PC-3 (cell line): ENCODE measurements at regions not wholly inside any gene's neighbourhood (a gene's known extent, or its start where the extent isn't known, plus 50 kb on each side); places are given as distances from the start of the nearest gene placed in this dataset.

Experiments used
- ATAC-seq: fragments of 200-7000 bp; cut with Tn5 transposase; 2 replicates; pipeline ENCODE4 v1.9.1; 2020; ENCODE audit warnings: mild to moderate bottlenecking, moderate library complexity
- BruUV-seq: library from RNA; stranded (reverse); fragments of 400-500 nt; replicated peaks from 2 replicates; lab custom pipeline; 2021; lab: Mats Ljungman, UMichigan
- CTCF ChIA-PET: fragments of 300-600 bp; sonication (Branson Sonifier 250); formaldehyde crosslinking; loops from one replicate; lab custom pipeline; 2022; ENCODE audit warnings: antibody characterized with exemption; lab: Charles Lee
- POLR2A ChIA-PET: fragments of 300-600 bp; sonication (Branson Sonifier 250); formaldehyde crosslinking; loops from one replicate; lab custom pipeline; 2022; ENCODE audit warnings: antibody characterized with exemption; ENCODE audit not compliant: unreplicated experiment; lab: Charles Lee
- DNase-seq: peaks from one replicate; pipeline ENCODE4 v3.0.0-alpha.2; 2015
- H2AFZ ChIP-seq: fragments of 300-600 bp; sonication (generic); 2 replicates; pipeline ENCODE4 v1.6.0; 2016; ENCODE audit warnings: antibody characterized with exemption, low read length
- H3F3A ChIP-seq: fragments of 300-600 bp; sonication (generic); one replicate; pipeline ENCODE4 v1.6.0; 2017; ENCODE audit warnings: antibody characterized with exemption, low read length, control low read depth, mild to moderate bottlenecking; ENCODE audit not compliant: unreplicated experiment
- H3K27ac ChIP-seq: fragments of 300-600 bp; sonication (generic); 2 replicates; pipeline ENCODE4 v1.5.1; 2016; ENCODE audit warnings: mild to moderate bottlenecking, low read length
- H3K27me3 ChIP-seq: fragments of 300-600 bp; sonication (generic); 2 replicates; pipeline ENCODE4 v1.6.1; 2016; ENCODE audit warnings: low read length, mixed read lengths
- H3K36me3 ChIP-seq: fragments of 300-600 bp; sonication (generic); 2 replicates; pipeline ENCODE4 v1.6.1; 2016; ENCODE audit warnings: low read depth, mixed run types, low read length, mixed read lengths
- H3K4me1 ChIP-seq: fragments of 300-600 bp; sonication (generic); 2 replicates; pipeline ENCODE4 v1.5.1; 2016; ENCODE audit warnings: low read length; ENCODE audit not compliant: insufficient read depth
- H3K4me2 ChIP-seq: fragments of 300-600 bp; sonication (generic); 2 replicates; pipeline ENCODE4 v1.6.0; 2016; ENCODE audit warnings: low read length
- H3K4me3 ChIP-seq: fragments of 300-600 bp; sonication (generic); 2 replicates; pipeline ENCODE4 v1.5.1; 2016; ENCODE audit warnings: mild to moderate bottlenecking, low read length, mixed read lengths
- H3K79me2 ChIP-seq: fragments of 300-600 bp; sonication (generic); 2 replicates; pipeline ENCODE4 v1.6.1; 2017; ENCODE audit warnings: low read length, mixed read lengths
- H3K9ac ChIP-seq: fragments of 300-600 bp; sonication (generic); 2 replicates; pipeline ENCODE4 v1.6.0; 2016; ENCODE audit warnings: mild to moderate bottlenecking, low read length
- H3K9me2 ChIP-seq: fragments of 300-600 bp; sonication (generic); replicated peaks from 2 replicates; pipeline ENCODE4 v1.6.1; 2016; ENCODE audit warnings: mixed run types, low read length, mixed read lengths
- H3K9me3 ChIP-seq: fragments of 300-600 bp; sonication (generic); 2 replicates; pipeline ENCODE4 v1.6.1; 2016; ENCODE audit warnings: low read length, mixed read lengths
- H4K20me1 ChIP-seq: fragments of 300-600 bp; sonication (generic); 2 replicates; pipeline ENCODE4 v1.6.1; 2016; ENCODE audit warnings: low read length, mixed read lengths
- EZH2 ChIP-seq: fragments of 300-600 bp; sonication (generic); IDR thresholded peaks from one replicate; pipeline ENCODE4 v1.6.1; 2017; ENCODE audit warnings: antibody characterized with exemption, mild to moderate bottlenecking, low read length; ENCODE audit not compliant: unreplicated experiment
- EZH2phosphoT487 ChIP-seq: fragments of 300-600 bp; sonication (generic); IDR thresholded peaks from 2 replicates; pipeline ENCODE4 v1.6.1; 2018; ENCODE audit warnings: mild to moderate bottlenecking, antibody characterized with exemption, low read length, borderline replicate concordance
- intact Hi-C: fragments of 100-400 bp; cut with micrococcal nuclease; formaldehyde crosslinking; loops from 2 replicates; pipeline ENCODE4 v1.9.0; 2023
- TF ChIP-seq, protein P1 (sequence below): fragments of 300-600 bp; sonication (generic); conservative IDR thresholded peaks from 2 replicates; pipeline ENCODE4 v1.5.1; 2017; ENCODE audit warnings: antibody characterized with exemption, low read depth, mild to moderate bottlenecking, low read length

DNA sequence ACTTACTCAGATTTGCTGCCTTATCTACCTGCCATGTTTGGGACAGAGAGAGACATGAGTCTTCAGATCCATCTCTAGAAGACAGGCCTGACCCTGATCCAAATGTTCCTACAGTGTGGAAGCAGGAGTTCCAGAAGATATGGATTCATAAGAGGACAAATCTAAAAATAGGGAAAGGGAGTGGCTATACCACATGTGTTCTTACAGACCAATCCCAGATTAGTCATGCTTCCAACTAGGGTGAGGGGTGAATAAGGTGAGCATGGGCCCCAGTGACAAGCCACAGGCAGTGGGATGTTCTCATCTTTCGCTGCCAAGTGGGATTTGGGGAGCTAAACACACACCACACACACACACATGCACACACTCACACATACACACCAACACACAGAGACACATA is 670.7 kb upstream of the CITED2 start:
- no peaks in the 10 kb centered on the region for H3K36me3 ChIP-seq
- H3F3A ChIP-seq = no peaks in the 10 kb centered on the region
- no peaks in the 10 kb centered on the region for H3K79me2 ChIP-seq
- H3K27me3 ChIP-seq = no peaks in the 10 kb centered on the region
- no peak overlapping the region for H3K4me3 ChIP-seq
- H3K4me2 ChIP-seq = no peak overlapping the region
- ATAC-seq = no peak
- peaks cover 51% of the 10 kb centered on the region for H3K4me1 ChIP-seq
- no peaks in the 10 kb centered on the region for H4K20me1 ChIP-seq
- no TSS peak for BruUV-seq
- DNase-seq = no peak
- no peaks in the 10 kb centered on the region for H3K9me2 ChIP-seq
- H2AFZ ChIP-seq = no peak overlapping the region
- H3K9ac ChIP-seq = no peak overlapping the region
- POLR2A ChIA-PET = interaction anchor here (0.7 kb wide), 1 partner anchor 1439 kb away, joined by 3 read pairs; no protein-coding TSS in a partner anchor
- no peaks in the 10 kb centered on the region for H3K9me3 ChIP-seq
- TF ChIP-seq EZH2phosphoT487 (no peak), EZH2 (no peak)
- TF ChIP-seq, protein P1, sequence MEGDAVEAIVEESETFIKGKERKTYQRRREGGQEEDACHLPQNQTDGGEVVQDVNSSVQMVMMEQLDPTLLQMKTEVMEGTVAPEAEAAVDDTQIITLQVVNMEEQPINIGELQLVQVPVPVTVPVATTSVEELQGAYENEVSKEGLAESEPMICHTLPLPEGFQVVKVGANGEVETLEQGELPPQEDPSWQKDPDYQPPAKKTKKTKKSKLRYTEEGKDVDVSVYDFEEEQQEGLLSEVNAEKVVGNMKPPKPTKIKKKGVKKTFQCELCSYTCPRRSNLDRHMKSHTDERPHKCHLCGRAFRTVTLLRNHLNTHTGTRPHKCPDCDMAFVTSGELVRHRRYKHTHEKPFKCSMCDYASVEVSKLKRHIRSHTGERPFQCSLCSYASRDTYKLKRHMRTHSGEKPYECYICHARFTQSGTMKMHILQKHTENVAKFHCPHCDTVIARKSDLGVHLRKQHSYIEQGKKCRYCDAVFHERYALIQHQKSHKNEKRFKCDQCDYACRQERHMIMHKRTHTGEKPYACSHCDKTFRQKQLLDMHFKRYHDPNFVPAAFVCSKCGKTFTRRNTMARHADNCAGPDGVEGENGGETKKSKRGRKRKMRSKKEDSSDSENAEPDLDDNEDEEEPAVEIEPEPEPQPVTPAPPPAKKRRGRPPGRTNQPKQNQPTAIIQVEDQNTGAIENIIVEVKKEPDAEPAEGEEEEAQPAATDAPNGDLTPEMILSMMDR = no peak
- intact Hi-C loops = loop anchor here (10.0 kb wide), 1 partner anchor 130 kb away; no protein-coding TSS in a partner anchor
- H3K27ac ChIP-seq = peak overlapping the region; percentile 72; the same call in 1 of the 2 replicates
- CTCF ChIA-PET = no interaction called here

- Histone ChIP-seq H3K27me3 (no peaks in the 10 kb centered on the region), H3K79me2 (no peaks in the 10 kb centered on the region), H3K27ac (peak overlapping the region; percentile 72), H3K4me3 (no peak overlapping the region), H3K9me3 (no peaks in the 10 kb centered on the region), H3K36me3 (no peaks in the 10 kb centered on the region), H4K20me1 (no peaks in the 10 kb centered on the region), H3K4me1 (peaks cover 56% of the 10 kb centered on the region), H3K9ac (no peak overlapping the region), H3F3A (no peaks in the 10 kb centered on the region), H2AFZ (no peak overlapping the region), H3K9me2 (no peaks in the 10 kb centered on the region), H3K4me2 (peak overlapping the region; percentile 43)
- BruUV-seq = no TSS peak
- no peak for DNase-seq
- ATAC-seq = no peak
- intact Hi-C loops = loop anchor here (5.0 to 10.0 kb wide), 4 partner anchors 130 to 387 kb away; no protein-coding TSS in a partner anchor
- TF ChIP-seq EZH2phosphoT487 = no peak
- TF ChIP-seq, protein P1 = no peak
- TF ChIP-seq EZH2 = no peak
- ChIA-PET POLR2A (interaction anchor here (0.7 kb wide), 1 partner anchor 1440 kb away, joined by 3 read pairs; no protein-coding TSS in a partner anchor), CTCF (no interaction called here)
These were observed 670.2 kb upstream of the CITED2 start for GRCh38 chr6:140044626-140045025.

- peak overlapping the region; percentile 52 for H3K4me2 ChIP-seq
- peak; percentile 77 for DNase-seq
- ATAC-seq = peak; percentile 42
These were observed 669.4 kb upstream of the CITED2 start for GRCh38 chr6:140043762-140044378.

More at GRCh38 chr6:140043762-140044378, 669.4 kb upstream of the CITED2 start:
- H3K79me2 ChIP-seq = no peaks in the 10 kb centered on the region
- ChIA-PET CTCF (interaction anchor here (1.1 kb wide), 1 partner anchor 131 kb away, joined by 10 read pairs; no protein-coding TSS in a partner anchor), POLR2A (interaction anchor here (0.6 kb wide), 1 partner anchor 157 kb away, joined by 3 read pairs; no protein-coding TSS in a partner anchor)
- peak overlapping the region; percentile 14; the same call in 1 of the 2 replicates for H3K9ac ChIP-seq
- intact Hi-C loops = loop anchor here (1.0 to 10.0 kb wide), 7 partner anchors 27 to 669 kb away; partner anchors contain the start of gene CITED2
- no peaks in the 10 kb centered on the region for H3K27me3 ChIP-seq
- H3K9me2 ChIP-seq = no peaks in the 10 kb centered on the region
- H3K36me3 ChIP-seq = no peaks in the 10 kb centered on the region
- BruUV-seq = no TSS peak
- H3K27ac ChIP-seq = peak overlapping the region; percentile 72
- no peak overlapping the region for H2AFZ ChIP-seq
- no peaks in the 10 kb centered on the region for H3K9me3 ChIP-seq
- H4K20me1 ChIP-seq = no peaks in the 10 kb centered on the region
- H3K4me3 ChIP-seq = no peak overlapping the region
- no peaks in the 10 kb centered on the region for H3F3A ChIP-seq
- TF ChIP-seq, protein P1 = no peak
- TF ChIP-seq EZH2phosphoT487 (no peak), EZH2 (no peak)
- H3K4me1 ChIP-seq = peaks cover 56% of the 10 kb centered on the region
